Activated CD4-positive, CD25-positive, alpha-beta regulatory T cell treated with anti-CD3 and anti-CD28 coated beads, Interleukin-2, amount 50 U/mL, for 24 hours (primary cell): ENCODE measurements at regions not wholly inside any gene's neighbourhood (a gene's known extent, or its start where the extent isn't known, plus 50 kb on each side); places are given as distances from the start of the nearest gene placed in this dataset.
"Not testable (repeated sequence)": the region's sequence is repeated elsewhere in the genome, so short reads cannot be mapped to it uniquely, and the experiment has no call there.

Experiments
- ATAC-seq, 2 donors: fragments of 150-1000 bp; cut with Tn5 transposase; one replicate each; pipeline ENCODE4 v1.10.0; 2021; ENCODE audit warnings: mild to moderate bottlenecking in 1 of 2, moderate library complexity in 1 of 2

DNA sequence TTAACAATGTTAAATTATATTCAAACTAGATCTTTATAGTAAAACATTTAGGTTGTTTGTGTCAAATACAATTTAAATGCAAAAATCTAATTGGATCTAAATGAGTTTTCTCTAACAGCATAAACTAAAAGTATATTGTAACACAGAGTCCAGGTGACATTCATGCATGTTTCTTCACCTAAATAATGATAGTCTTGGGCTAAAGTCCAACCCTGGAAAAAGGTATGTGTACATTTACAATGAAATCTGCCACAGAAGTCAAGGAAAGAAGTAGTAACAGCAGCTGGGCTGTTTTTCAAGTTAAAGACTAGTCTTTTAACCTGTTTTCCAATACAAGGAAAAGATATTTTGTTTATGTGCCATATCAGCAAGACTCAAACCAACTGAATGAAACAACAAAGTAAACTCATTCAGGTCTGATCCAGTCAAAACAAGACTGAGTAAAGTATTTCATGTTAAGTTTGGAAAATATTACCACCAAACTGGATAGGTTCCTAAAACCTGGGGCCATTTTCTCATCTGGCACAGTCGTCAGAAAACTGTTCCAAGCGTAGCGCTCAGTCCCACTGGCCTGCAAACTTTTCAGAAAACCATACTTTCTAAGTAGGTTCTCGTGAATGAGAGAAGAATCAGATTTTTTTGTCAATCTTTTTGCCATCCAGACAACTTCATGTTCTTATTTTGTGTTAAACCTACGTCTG lies 349.2 kb downstream of the HGF start:
- ATAC-seq = no peak

DNA sequence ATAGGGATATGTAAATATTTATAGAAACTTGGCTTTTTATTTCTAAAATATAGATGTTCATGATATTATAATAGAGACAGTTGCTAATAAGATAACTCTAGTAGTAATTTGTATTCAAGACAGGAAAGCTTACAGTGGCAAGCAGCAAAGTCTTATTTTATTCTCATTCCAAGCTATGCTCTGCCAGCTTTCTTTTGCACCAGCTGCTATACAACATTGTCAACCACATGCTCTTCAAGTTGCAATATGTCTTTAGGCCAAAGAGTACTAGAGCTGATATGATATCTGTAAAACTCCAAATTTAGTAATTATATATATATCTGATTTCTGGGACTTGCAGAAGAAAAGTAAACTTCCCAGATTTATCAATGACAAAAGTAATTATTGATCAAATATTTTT lies 350.1 kb downstream of the HGF start:
- ATAC-seq = no peak

GRCh38 chr7:81416659-81417058 lies 353.2 kb downstream of the HGF start:
- no peak for ATAC-seq

- no peak for ATAC-seq
Measured at GRCh38 chr7:81415181-81415580, 354.7 kb downstream of the HGF start.

- no peak for ATAC-seq
Measured at GRCh38 chr7:81414411-81414810, 355.4 kb downstream of the HGF start.

DNA sequence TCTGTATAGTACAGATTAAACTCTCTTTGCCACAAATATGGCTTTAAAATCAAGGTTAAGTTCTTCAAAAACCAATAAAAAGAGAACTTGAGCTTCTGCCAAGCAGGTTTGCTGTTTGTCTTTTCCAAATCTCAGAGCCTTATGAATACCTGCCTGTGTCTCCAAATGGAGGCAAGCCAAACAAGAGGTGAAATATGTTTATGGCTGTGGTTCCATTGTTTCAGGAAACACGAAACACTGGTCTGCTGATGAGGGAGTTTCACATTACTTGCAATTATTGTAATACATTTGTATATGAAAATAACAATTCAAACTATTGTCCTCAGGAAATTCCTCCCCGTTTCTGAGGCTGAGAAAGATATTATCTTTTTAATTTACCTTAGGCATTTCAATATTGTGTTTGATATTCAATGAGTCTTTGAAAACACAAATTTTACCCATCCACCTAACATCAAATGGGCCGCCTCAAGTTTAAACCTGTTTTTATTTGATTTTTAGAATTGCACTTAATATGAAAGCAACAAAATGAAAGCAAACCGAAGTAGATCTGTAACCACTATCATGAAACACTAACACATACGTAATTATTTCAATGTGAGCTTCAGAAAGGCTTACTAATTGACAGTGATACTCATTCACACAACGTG lies 359.3 kb downstream of the HGF start:
- no peak for ATAC-seq

GRCh38 chr7:81408728-81409127 lies 361.1 kb downstream of the HGF start:
- no peak for ATAC-seq

DNA sequence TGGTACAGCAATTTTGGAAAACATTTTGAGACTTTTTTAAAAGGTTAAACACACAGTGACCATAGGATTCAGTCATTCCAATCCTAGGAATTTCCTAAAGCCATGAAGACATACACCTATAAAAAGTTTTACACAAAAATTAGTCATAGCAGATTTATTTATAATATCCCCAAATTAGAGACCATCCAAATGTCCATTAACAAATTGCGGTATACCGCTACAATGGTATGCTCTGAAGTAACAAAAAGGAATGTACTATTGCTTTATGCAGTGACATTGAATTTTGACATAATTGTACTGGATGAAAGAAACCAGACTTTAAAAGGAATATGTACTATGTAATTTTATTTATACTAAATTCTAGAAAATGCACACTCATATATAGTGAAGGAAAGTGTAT lies 362.8 kb downstream of the HGF start:
- no peak for ATAC-seq

DNA sequence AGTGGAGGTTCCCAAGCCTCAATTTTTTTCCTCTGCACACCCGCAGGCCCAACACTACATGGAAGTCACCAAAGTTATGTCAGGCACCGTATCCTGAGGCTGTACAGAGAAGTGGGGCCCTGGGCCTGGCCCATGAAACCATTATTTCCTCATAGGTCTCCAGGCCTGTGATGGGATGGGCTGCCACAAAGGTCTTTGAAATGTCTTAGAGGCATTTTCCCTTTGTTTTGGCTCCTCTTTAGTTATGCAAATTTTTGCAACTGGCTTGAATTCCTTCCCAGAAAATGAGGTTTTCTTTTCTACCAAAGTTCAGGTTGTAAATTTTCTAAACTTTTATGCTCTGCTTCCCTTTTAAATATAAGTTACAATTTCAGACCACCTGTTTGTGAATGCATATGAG lies 365.2 kb downstream of the HGF start:
- ATAC-seq = no peak

- ATAC-seq = no peak
Measured at GRCh38 chr7:81402227-81402626, 367.6 kb downstream of the HGF start.

DNA sequence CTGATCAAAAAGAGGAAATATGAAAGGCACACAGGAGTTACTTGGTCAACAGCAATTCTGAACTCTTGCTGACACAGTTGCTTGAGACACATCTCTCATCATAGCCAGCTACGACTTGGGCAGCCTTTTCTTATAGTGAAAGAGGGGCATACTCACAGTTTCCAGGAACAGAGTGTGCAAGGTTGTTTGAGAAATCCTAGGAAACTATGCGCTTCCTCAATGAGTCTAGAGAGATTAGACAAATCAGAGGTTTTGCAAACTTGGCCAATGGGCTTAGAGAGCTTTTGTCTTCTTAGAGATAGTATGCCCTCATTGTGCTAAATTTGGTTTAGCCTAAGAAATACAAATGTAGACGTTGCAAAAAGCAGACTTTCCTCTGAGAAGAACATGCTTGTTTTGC lies 370.4 kb downstream of the HGF start:
- ATAC-seq = no peak

GRCh38 chr7:81394029-81394428 lies 375.8 kb downstream of the HGF start:
- ATAC-seq = no peak

DNA sequence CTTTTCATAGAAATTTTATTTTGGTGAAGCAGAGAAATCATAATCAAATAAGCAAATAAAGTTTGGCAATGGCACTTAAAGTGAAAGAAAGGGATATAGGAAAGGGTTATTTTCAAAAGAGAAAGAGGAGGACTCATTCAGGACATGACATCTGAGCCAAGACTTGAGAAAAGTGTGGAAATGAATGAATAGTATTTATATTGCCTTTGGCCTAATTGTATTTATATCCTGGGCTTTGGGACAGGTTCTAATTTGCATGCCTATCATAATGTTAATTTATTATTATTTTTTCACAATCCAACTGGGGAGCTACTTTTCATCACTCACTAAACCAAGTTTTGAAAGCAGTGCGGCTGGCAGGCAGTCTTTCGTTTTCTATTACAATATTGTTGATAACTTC lies 376.8 kb downstream of the HGF start:
- ATAC-seq = no peak

DNA sequence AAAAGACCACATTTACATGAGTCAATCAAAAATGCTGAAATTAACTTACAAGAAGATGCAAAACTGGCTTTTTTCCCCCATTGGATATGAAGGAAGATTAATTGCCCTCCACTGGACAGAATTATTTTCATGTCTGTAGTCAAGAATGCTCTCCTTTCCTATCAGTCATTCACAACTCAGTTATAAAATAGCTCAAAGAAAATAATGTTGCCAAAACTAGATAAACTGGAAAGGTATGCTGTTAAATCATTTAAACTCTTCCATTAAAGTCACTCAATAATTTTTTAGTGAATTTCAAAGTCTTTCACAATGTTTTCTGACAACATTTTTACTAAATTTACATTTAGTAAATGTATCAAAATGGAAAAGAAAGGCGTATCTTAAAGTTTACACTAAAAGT lies 384.5 kb downstream of the HGF start:
- ATAC-seq = no peak

- ATAC-seq = no peak
Measured at GRCh38 chr7:81383846-81384245, 386.0 kb downstream of the HGF start.

- ATAC-seq = not testable (repeated sequence)
Measured at GRCh38 chr7:81374641-81375040, 395.2 kb downstream of the HGF start.

DNA sequence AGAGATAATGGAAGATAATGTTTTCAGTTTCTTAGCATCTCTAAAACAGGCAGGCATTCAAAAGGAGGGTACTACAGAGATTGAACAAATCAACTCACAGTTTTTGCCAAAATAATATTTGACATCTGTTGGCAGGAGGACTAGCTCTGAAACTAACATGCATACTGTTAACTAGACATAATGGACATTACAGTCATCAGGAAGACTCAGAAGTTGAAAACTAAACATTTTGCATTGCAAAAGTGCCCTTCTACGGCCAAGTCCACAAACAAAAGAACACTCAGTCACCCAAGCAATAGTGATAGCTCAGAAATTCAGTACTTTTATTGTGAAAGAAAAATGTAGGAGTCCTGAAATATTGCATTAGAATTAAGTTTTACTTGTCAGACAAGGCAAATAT lies 399.0 kb downstream of the HGF start:
- no peak for ATAC-seq

DNA sequence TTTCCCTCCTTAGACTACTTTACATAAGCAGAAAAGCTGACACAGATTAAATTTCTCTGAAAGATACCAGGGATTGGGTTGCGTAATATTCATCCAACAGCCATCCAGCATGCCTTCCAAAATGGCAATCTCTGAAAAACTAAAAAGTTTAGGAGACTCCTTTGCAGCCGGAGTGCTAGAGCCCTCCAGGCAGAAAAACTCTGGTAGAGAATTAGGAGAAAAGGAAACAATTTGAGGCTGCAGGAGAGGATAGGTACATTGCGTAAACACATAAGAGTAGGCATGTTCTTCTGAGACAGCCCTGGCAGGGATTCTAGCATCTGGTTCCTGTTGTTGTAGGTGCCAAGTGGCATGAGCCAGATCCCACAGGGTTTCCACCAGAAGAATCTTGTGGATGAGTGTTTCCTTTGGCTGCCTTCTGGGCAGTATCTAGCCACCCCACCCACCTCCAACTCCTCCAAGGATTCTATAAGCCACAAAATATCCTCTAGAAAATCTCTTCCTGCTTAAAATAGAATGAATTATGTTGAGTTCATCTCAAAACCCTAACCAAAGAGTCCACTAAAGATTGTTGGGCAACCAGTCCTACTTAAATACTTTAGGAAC lies 402.4 kb downstream of the HGF start:
- no peak for ATAC-seq

GRCh38 chr7:81366546-81366945 lies 403.3 kb downstream of the HGF start:
- no peak for ATAC-seq

GRCh38 chr7:81361769-81362312 lies 408.0 kb downstream of the HGF start:
- no peak for ATAC-seq

DNA sequence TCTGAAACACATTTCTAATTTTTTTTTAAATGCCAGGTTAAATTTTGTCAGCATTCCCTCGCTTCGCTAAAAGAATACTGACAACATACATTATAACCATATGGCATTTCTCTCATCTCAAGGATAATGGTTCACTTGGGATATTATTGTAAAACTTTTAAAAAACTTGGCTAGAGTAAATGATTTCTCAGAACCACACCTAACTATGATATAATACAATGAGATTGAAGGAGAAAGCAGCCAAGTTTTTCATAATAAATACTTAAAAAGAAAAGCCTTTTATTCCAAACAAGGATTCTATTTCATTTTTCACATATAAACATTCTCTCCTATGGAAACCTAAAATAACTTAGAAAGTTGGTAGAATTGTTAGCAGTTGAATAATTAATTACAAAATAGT lies 413.9 kb downstream of the HGF start:
- ATAC-seq = no peak

DNA sequence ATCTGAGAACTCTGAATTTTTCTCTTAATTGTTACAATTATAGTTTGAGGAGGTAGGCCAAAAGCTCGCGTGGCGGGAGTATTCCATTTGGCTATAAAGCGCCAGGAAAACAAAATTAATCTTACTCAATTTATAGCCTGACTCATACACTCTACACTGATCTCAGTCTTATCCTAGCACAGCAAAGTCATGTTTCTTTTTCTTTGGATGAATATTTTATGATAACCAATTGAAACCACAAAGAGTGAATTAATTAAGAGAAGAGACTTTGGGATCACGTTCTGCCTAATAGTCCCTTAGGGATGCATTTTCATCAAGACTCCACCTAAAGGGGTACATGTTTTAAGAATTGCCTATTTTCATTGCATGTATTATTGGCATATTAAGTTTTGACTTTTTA lies 420.8 kb downstream of the HGF start:
- ATAC-seq = no peak

GRCh38 chr7:81339946-81340345 lies 421.1 kb upstream of the SEMA3C start:
- ATAC-seq = no peak

DNA sequence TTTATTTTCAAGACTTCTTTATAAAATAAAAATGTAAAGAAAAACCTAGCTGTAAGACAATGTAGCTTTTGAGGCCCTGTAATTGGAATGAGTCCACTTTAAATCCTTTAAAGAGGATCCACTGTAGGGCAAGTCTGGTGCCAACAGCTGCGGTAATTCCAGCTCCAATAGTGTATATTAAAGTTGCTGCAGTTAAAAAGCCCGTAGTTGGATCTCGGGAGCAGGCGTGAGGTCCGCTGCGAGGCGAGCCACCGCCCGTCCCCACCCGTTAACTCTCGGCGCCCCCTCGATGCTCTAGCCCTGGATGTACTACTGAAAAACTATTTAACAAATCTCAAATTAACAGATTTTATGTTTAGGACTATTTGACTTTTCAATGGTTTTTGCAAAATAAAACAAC lies 414.7 kb upstream of the SEMA3C start:
- no peak for ATAC-seq
